H1 (cell line): ENCODE measurements at regions not wholly inside any gene's neighbourhood (a gene's known extent, or its start where the extent isn't known, plus 50 kb on each side); places are given as distances from the start of the nearest gene placed in this dataset.

Experiments
- CBX5 ChIP-seq: fragments of 300-800, 300-1000 bp; sonication (generic); IDR thresholded peaks from 2 replicates; pipeline ENCODE4 v1.7.1; 2016; ENCODE audit warnings: antibody characterized with exemption, low read length, low read depth
- CHD7 ChIP-seq: fragments of 300-600 bp; sonication (generic); IDR thresholded peaks from 2 replicates; pipeline ENCODE4 v1.7.1; 2012; ENCODE audit warnings: low read length, moderate library complexity, mild to moderate bottlenecking, inconsistent platforms; ENCODE audit not compliant: insufficient replicate concordance
- HDAC2 ChIP-seq, 2 experiments: fragments of 300-600 bp in 1 of 2; sonication (generic) in 1 of 2; IDR thresholded peaks; 2 replicates each; pipeline ENCODE4 v1.6.1; 2011 to 2012; ENCODE audit warnings: low read depth in 2 of 2, low read length in 2 of 2, mild to moderate bottlenecking in 2 of 2, moderate library complexity in 2 of 2, borderline replicate concordance in 1 of 2, inconsistent platforms in 1 of 2

GRCh38 chr10:90561666-90562065 is 296.2 kb downstream of the HTR7 start (continued):
- TF ChIP-seq CHD7 (no peak), HDAC2 (IDR thresholded peaks at IDR 0.05; ENCODE audit: borderline replicate concordance in 1 of 2, low read depth in 2 of 2, low read length in 2 of 2) (no peak), CBX5 (no peak)
